Glomerular visceral epithelial cell (primary cell): ENCODE measurements at regions not wholly inside any gene's neighbourhood (a gene's known extent, or its start where the extent isn't known, plus 50 kb on each side); places are given as distances from the start of the nearest gene placed in this dataset.
A peak's percentile ranks its signal among the peaks of the same experiment; 100 is the strongest.
"Not testable (repeated sequence)": the region's sequence is repeated elsewhere in the genome, so short reads cannot be mapped to it uniquely, and the experiment has no call there.

ENCODE experiments used
- DNase-seq: peaks from one replicate; pipeline ENCODE4 v3.0.0-alpha.2; 2016; ENCODE audit errors: extremely low spot score

DNA sequence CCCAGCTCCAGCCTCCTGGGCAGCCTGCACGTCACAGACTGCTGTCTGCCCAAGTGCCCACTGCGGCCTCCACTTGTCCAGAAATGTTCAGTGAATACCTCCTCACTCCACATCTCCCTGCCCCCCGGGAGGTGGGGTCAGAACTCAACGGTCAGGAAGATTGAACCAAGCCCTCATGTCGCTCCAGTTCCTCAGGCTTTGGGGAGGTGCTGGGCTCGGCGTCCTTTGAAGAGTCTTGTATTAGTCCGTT is 82.4 kb upstream of the LRPAP1 start:
- DNase-seq, result no peak

- peak; percentile 12 for DNase-seq
Measured at GRCh38 chr4:3613967-3614730, 81.9 kb upstream of the LRPAP1 start.

DNA sequence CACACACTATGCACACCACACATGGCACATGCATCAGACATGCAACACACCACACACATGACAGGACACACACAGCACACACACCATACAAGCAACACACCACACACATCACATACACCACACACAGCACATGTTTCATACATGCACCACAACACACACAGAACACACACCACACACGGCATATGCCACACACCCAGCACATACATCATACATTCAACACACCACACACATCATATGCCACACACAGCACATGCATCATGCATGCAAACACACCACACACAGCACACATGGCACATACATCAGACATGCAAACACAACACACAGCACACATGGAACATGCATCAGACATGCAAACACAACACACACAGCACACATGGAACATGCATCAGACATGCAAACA is 80.7 kb upstream of the LRPAP1 start:
- no peak for DNase-seq

DNA sequence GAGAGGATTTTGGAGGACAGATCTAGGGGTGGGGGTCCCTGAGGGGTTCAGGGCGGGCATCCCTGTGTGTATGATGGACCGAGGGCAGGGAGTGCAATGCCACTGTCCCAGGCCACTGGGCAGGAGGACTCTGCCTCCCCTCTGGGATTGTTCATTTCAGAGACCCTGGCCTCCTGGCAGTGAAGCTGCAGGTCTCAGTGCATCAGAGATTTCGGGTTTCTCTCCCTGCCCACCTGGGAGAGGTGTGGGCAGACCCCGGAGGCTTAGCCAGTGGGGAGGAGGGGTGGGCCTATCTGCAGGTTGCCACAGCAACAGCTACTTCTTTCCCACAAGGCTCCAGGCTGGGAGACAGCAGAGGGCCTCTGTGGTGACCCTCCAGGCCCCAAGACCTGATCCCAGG is 80.1 kb upstream of the LRPAP1 start:
- no peak for DNase-seq

GRCh38 chr4:3611778-3612177 is 79.6 kb upstream of the LRPAP1 start:
- no peak for DNase-seq

GRCh38 chr4:3610851-3611250 is 78.6 kb upstream of the LRPAP1 start:
- DNase-seq, result not testable (repeated sequence)

- not testable (repeated sequence) for DNase-seq
Measured at GRCh38 chr4:3609905-3610304, 77.7 kb upstream of the LRPAP1 start.

DNA sequence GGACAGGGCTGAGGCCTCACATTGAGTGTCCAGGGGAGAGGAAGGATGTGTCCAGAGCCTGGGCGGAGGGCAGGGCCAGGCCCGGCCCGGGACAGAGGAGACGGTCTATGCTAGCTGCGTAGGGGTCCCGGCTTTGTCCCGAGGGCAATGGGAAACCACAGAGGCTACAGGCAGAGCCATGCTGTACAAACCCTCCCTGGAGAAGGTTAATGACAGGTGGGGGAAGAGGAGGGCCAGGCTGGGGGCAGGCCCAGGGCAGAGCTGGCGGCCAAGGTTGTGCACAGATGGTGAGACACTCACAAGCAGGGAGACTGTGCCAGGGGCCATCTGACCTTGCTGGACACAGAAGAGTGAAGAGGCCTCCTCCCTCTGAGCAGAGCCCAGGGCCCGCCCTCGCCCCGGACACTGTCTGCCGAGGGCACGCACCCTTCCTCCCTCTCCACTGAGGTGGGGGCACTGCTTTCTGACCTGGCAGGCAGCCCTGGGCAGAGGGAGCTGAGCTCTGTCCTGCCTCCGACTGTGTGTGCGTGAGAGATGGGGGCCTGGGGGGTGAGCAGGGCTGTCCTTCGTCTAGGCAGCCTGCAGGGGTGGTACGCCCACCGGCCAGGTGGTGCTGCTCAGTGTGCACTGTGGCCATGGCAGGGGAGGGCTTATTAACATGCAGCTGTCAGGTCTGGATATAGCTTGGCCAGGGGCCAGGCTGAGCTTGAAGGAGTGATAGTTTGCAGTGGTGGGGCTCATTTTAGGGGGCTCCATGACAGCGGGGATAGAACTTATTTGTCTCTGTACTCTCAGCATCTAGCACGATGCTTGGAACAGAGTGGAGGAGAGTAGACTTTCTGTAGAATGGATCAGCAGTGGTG is 75.7 kb upstream of the LRPAP1 start:
- DNase-seq, result no peak

- not testable (repeated sequence) for DNase-seq
Measured at GRCh38 chr4:3606850-3607249, 74.6 kb upstream of the LRPAP1 start.

- DNase-seq, result not testable (repeated sequence)
Measured at GRCh38 chr4:3606271-3606670, 74.0 kb upstream of the LRPAP1 start.

DNA sequence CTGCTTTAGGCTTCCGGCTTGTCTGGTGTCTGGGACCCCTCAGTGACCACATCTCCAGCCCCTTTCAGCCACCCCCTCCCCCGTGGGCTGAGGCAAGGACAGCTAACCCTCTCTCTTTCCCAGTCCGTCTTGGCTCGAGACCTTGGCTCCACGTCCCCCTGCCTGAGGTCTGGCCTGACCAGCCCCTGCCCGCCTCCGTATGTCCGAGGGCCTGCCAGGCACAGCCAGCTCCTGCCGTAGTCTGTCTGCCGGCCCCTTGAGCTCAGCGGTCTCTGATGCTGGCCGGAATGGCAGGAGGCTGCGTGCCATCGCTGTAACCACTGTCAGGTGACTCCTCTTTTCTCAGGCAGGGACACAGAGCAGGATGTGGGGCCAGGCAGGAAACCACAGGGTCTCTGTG is 73.3 kb upstream of the LRPAP1 start:
- no peak for DNase-seq

DNA sequence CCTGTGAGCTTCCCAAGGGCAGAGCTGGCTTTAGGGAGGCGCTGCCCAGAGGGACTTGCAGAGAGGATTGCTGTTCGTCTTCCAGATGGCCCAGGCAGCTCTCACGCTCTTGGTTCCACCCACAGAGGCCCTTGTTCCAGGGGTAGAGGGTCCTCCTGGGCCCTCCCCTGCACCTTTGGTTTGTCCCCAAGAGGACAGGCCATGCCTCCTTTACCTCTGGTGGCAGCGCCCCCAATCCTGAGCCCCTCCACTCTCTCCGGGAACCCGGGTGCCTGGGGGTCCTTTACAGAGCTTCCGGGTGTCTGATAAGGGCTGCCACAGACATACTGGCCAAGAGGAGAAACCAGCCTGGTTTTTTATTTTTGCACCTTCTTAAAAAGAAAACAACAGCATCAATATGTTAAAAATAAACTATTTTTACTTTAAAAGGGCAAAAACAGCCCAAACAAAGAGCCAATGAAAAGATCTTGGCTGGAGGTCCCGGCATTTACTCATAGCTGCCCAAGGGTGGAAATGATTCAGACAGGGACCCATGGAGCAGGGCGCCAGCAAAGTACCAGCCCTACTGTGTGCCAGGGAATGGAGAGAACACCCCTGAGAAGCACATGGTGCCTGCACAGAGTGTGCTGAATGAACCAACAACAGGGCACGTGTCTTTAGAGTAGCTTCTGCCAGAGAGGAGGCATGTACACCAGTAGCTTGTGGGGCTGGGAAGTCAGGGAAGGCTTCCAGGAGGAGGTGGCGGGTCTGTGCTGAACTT is 70.8 kb upstream of the LRPAP1 start:
- DNase-seq, result not testable (repeated sequence)

DNA sequence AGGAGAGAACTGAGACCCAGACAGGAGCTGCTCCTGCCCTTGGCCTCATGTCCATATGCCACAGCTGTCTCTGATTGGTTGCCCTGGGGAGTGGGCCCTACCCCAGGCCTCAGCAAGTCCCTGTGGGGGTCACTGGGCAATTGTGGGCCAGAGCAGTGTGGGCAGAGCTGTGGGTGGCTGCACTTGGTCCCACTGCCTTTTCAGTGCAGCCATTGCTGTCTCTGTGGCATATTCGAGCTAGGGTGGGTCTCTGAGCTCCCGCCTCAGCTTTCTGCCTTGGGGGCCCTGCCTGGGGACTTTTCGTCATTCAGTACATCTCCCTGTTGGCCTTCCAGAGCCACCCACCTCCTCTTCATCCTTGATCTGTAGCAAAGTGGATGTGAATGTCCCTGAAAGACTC is 69.8 kb upstream of the LRPAP1 start:
- no peak for DNase-seq

- not testable (repeated sequence) for DNase-seq
Measured at GRCh38 chr4:3601108-3601690, 69.0 kb upstream of the LRPAP1 start.

- DNase-seq, result no peak
Measured at GRCh38 chr4:3599951-3600350, 67.7 kb upstream of the LRPAP1 start.

- no peak for DNase-seq
Measured at GRCh38 chr4:3598695-3599227, 66.5 kb upstream of the LRPAP1 start.

DNA sequence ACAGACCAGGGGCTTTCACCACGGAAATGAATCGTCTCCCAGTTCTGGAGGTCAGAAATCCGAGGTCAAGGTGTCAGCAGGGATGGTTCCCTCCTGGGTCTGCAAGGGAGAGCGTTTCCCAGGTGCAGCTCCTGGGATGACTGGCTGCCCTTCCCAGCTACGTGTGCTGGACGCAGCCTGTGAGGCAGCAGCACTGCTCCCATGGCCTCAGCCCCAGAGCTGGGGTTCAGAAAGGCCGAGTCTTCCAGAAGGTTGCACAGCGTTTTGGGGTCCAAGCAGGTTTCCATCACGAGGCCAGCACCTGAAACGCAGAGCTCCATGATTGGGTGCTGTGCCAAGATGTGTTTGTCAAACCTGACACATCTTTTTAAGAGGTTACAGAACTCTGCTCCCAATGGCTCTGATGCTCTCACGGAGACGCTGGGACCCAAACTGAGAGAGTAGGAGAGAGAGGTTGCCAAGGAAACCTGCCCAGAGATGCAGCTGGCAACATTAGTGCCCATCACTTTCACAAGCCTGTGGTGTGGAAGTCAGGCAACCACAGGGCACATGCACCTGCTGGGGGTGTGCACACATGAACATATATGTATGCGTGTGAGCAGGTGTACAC is 65.8 kb upstream of the LRPAP1 start:
- not testable (repeated sequence) for DNase-seq

DNA sequence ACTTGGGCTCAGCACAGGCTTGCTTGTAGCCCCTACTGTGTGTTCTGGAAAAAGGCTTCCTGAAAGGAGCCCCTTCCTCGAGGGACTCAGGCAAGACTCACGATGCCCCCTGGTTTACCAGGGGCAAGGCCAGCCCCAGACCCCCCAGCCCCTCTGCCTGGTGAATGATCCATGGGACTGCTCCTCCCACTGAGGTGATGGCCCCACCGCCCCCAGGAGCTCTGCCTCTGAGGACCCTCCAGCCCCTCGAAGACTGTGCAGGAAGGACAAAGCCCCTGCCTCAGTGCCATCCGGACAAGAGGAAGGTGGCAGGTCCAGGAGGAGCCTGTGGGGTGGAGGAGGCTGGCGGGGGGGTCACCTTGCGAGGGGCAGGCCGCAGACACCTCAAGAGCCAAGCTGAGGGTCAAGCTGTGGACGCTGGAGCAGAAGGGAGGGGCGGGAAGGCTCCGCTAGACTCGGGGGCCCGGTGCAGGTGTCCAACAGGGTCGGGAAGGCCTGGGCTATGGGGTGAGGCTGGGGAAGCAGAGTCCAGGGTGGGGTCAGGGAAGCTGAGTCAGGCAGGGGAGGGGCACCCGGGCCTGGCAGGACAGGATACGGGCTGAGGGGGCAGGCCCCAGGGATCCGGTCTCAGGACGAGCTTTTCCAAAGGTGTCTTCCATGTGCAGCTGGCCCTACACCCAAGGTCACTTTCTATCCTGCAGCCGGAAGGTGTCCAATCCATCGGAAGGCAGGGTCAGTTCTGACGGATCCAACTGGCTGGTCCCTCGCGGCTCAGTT is 64.9 kb upstream of the LRPAP1 start:
- DNase-seq, result not testable (repeated sequence)

DNA sequence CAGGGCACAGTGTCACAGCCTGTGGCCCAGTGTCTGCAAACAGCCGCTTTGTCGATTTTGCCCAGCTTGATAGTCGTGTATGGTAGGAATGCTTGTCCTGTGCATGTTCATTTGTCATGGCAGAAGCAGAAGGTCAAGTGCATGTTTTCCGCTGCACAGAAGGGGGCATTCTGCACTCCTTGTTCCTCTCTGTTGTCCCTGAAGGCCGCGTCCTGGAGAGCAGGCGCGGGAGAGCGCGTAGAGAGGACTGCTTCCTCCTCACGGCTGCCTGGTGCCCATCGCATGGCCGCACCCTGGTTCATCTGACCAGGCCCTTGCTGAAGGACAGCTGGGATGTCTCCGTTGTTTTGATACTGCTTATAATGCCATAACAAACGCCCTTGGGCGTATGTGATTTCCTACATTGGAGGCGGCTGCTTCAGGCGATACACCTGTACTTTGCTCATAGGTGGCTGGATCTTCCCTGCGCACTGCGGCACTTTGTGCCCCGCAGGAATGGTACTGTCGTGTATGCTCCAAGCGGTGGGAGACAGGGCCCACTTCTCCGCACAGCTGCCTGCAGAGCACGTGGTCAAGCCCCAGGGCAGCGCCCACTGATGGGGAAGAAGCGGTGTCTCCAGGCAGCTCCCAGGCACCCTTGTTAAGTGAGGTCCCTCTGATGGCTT is 63.5 kb upstream of the LRPAP1 start:
- DNase-seq, result not testable (repeated sequence)

DNA sequence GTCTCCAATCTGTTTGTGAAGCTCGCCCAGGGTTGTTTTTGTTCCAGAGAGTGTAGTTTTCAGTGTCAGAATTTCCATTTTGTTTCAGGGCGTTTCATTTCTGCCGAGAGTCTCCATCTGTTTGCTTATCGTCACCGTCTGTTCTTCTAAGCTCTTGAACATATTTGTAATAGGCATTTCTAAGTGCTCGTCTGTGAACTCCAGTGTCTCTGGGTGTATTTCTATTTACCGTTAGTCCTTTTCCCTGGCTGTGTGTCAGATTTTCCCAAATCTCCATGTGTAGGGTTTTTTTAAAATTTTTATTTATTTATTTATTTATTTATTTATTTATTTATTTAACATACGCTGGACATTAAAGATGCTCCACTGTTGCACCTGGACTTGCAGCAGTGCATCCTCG is 62.5 kb upstream of the LRPAP1 start:
- DNase-seq, result not testable (repeated sequence)
